Prostate gland (tissue), 2 donors: ENCODE measurements at regions not wholly inside any gene's neighbourhood (a gene's known extent, or its start where the extent isn't known, plus 50 kb on each side); places are given as distances from the start of the nearest gene placed in this dataset.

Source experiments
- CTCF ChIP-seq, 4 experiments: fragments of 200-600 bp in 2 of 4; fragments of 450-650 bp in 2 of 4; sonication (generic) in 2 of 4; IDR thresholded peaks; 1 replicate in 3 of 4; 2 replicates in 1 of 4; pipeline ENCODE4 v1.5.1; 2016 to 2019; ENCODE audit warnings: antibody characterized with exemption in 4 of 4, mild to moderate bottlenecking in 2 of 4, moderate library complexity in 2 of 4
- POLR2A ChIP-seq: fragments of 450-650 bp; IDR thresholded peaks from one replicate; pipeline ENCODE4 v1.6.1; 2016; ENCODE audit warnings: antibody characterized with exemption, mild to moderate bottlenecking
- POLR2AphosphoS5 ChIP-seq: sonication (generic); formaldehyde crosslinking; IDR thresholded peaks from one replicate; pipeline ENCODE4 v1.6.1; 2017; ENCODE audit warnings: antibody characterized with exemption

GRCh38 chr1:95380909-95381308 is 146.9 kb downstream of the RWDD3 start:
- TF ChIP-seq POLR2A (no peak), CTCF (IDR thresholded peaks at IDR 0.05) (no peak), POLR2AphosphoS5 (no peak)
